ENCODE measurements at regions not wholly inside any gene's neighbourhood (a gene's known extent, or its start where the extent isn't known, plus 50 kb on each side); places are given as distances from the start of the nearest gene placed in this dataset.

DNA sequence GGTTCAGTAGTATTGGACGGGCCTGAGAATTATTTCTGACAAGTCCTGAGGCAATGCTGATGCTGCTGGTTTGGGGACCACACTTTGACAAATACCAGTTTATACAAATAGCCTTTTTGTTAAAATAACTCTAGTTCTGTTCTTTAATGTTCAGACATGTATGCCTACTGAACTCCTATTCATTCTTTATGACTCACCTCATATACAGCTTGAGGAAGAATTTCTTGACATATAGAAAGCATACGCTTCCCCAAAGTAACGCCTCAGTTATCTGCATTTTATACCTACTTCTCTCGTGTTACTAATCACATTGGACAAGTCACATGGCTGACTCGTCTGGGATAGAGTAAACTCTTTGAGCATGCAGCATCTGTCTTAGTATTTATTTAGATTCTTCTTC lies 145.4 kb upstream of the GOLIM4 start:
- Histone ChIP-seq H3K79me2 (no peaks in the 10 kb centered on the region), H3K36me3 (replicated peaks; ENCODE audit: insufficient read depth, low read depth) (no peaks in the 10 kb centered on the region), H3K27me3 (peaks cover 7% of the 10 kb centered on the region), H3K4me1 (ENCODE audit: insufficient read depth) (no peaks in the 10 kb centered on the region), H4K20me1 (ENCODE audit: insufficient read depth, poor library complexity, severe bottlenecking) (no peaks in the 10 kb centered on the region), H3K9me3 (ENCODE audit: low read depth) (peaks cover 4% of the 10 kb centered on the region), H3K4me2 (no peak overlapping the region), H3K9me2 (replicated peaks; ENCODE audit: insufficient read depth) (no peaks in the 10 kb centered on the region), H3K4me3 (no peak overlapping the region), H2AFZ (no peak overlapping the region), H3K27ac (no peak overlapping the region)
- WGBS (ENCODE audit: low lambda C conversion rate, missing lambda C conversion rate): 76% methylated on average over 5 of the region's 5 CpGs
- DNase-seq (ENCODE audit: low spot score): no peak
- TF ChIP-seq, protein P1, sequence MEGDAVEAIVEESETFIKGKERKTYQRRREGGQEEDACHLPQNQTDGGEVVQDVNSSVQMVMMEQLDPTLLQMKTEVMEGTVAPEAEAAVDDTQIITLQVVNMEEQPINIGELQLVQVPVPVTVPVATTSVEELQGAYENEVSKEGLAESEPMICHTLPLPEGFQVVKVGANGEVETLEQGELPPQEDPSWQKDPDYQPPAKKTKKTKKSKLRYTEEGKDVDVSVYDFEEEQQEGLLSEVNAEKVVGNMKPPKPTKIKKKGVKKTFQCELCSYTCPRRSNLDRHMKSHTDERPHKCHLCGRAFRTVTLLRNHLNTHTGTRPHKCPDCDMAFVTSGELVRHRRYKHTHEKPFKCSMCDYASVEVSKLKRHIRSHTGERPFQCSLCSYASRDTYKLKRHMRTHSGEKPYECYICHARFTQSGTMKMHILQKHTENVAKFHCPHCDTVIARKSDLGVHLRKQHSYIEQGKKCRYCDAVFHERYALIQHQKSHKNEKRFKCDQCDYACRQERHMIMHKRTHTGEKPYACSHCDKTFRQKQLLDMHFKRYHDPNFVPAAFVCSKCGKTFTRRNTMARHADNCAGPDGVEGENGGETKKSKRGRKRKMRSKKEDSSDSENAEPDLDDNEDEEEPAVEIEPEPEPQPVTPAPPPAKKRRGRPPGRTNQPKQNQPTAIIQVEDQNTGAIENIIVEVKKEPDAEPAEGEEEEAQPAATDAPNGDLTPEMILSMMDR (IDR thresholded peaks at IDR 0.05; ENCODE audit: poor library complexity): no peak
- TF ChIP-seq EZH2 (IDR thresholded peaks at IDR 0.05; ENCODE audit: borderline replicate concordance) (no peak), EZH2phosphoT487 (IDR thresholded peaks at IDR 0.05; ENCODE audit: low read depth, severe bottlenecking, unreplicated experiment) (no peak)

DNA sequence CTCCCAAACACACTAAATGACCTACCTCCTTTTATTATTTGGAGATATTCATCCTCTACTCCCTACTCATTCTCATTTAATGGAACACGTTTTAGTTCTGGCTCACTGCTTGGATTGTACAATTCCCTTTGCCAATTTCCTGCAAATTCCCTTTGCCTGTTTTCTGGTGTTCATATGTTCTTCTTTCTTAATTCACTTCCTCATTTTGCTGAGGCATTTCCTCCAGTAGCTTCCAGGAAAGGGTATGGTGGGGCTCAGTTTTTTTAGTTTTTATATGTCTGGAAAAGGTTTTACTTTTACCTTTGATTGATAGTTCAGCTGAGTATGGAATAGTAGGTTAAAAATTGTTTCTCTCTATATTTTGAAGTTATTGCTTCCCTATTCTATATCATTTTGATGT lies 143.6 kb upstream of the GOLIM4 start:
- H3K4me2 ChIP-seq: no peak overlapping the region
- H3K27ac ChIP-seq: no peak overlapping the region
- DNase-seq (ENCODE audit: low spot score): no peak
- no peaks in the 10 kb centered on the region for H4K20me1 ChIP-seq (ENCODE audit: insufficient read depth, poor library complexity, severe bottlenecking)
- no peaks in the 10 kb centered on the region for H3K36me3 ChIP-seq (replicated peaks; ENCODE audit: insufficient read depth, low read depth)
- no peak overlapping the region for H2AFZ ChIP-seq
- H3K4me1 ChIP-seq (ENCODE audit: insufficient read depth): no peaks in the 10 kb centered on the region
- TF ChIP-seq EZH2 (IDR thresholded peaks at IDR 0.05; ENCODE audit: borderline replicate concordance) (no peak), EZH2phosphoT487 (IDR thresholded peaks at IDR 0.05; ENCODE audit: low read depth, severe bottlenecking, unreplicated experiment) (no peak)
- TF ChIP-seq, protein P1 (IDR thresholded peaks at IDR 0.05; ENCODE audit: poor library complexity): no peak
- peaks cover 4% of the 10 kb centered on the region for H3K9me3 ChIP-seq (ENCODE audit: low read depth)
- H3K79me2 ChIP-seq: no peaks in the 10 kb centered on the region
- no peak overlapping the region for H3K4me3 ChIP-seq
- H3K9me2 ChIP-seq (replicated peaks; ENCODE audit: insufficient read depth): no peaks in the 10 kb centered on the region
- WGBS (ENCODE audit: low lambda C conversion rate, missing lambda C conversion rate): 62% methylated on average over 1 of the region's 1 CpG
- no peaks in the 10 kb centered on the region for H3K27me3 ChIP-seq

DNA sequence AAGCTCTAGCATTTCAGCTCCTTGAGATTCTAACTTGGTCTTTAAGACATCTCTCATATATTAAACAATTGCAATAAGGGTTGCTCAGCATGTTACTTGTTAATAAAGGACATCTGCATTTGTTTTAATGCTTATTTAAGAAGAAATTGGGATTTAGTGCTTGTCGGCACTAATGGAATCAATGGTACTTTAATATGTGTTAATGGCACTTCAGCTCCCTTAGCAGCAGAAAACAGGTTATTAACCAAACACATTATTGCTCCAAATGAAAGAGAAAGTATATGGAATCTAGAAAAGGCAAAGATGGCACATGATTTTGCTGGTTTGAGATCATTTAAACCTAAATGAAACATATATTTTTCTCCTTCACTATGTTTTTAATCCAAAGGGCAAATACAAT lies 137.3 kb upstream of the GOLIM4 start:
- Histone ChIP-seq H3K9me3 (ENCODE audit: low read depth) (no peaks in the 10 kb centered on the region), H3K79me2 (no peaks in the 10 kb centered on the region), H3K36me3 (replicated peaks; ENCODE audit: insufficient read depth, low read depth) (no peaks in the 10 kb centered on the region), H2AFZ (no peak overlapping the region), H4K20me1 (ENCODE audit: insufficient read depth, poor library complexity, severe bottlenecking) (no peaks in the 10 kb centered on the region), H3K27me3 (no peaks in the 10 kb centered on the region), H3K4me1 (ENCODE audit: insufficient read depth) (no peaks in the 10 kb centered on the region), H3K4me3 (no peak overlapping the region), H3K27ac (no peak overlapping the region), H3K4me2 (no peak overlapping the region), H3K9me2 (replicated peaks; ENCODE audit: insufficient read depth) (no peaks in the 10 kb centered on the region)
- 54% methylated on average over 1 of the region's 1 CpG for WGBS (ENCODE audit: low lambda C conversion rate, missing lambda C conversion rate)
- no peak for DNase-seq (ENCODE audit: low spot score)
- TF ChIP-seq EZH2phosphoT487 (IDR thresholded peaks at IDR 0.05; ENCODE audit: low read depth, severe bottlenecking, unreplicated experiment): no peak
- no peak for TF ChIP-seq EZH2 (IDR thresholded peaks at IDR 0.05; ENCODE audit: borderline replicate concordance)
- TF ChIP-seq, protein P1 (IDR thresholded peaks at IDR 0.05; ENCODE audit: poor library complexity): no peak

DNA sequence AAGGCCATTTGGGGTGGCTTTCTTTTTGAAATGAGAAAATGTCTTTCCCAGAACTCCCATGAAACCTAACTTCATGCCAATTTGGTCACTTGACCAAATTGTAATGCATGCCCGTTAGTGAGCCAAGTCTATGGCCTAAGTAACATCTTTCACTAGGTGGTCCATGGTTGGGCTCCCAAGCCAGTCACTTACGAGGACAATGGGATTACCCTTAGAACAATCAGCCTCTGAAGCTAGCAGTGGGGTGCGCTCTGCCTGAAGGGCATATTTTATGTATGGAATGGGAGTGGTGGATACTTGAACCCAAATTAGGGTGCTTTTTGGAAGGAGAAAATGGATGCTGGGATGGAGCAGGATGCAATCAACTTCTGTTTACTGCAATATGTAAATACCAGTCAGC lies 127.4 kb upstream of the GOLIM4 start:
- 92% methylated on average over 3 of the region's 3 CpGs for WGBS (ENCODE audit: low lambda C conversion rate, missing lambda C conversion rate)
- H3K9me3 ChIP-seq (ENCODE audit: low read depth): no peaks in the 10 kb centered on the region
- H3K4me3 ChIP-seq: no peak overlapping the region
- no peaks in the 10 kb centered on the region for H3K79me2 ChIP-seq
- H3K27me3 ChIP-seq: no peaks in the 10 kb centered on the region
- H3K36me3 ChIP-seq (replicated peaks; ENCODE audit: insufficient read depth, low read depth): no peaks in the 10 kb centered on the region
- H3K27ac ChIP-seq: no peak overlapping the region
- TF ChIP-seq EZH2 (IDR thresholded peaks at IDR 0.05; ENCODE audit: borderline replicate concordance) (no peak), EZH2phosphoT487 (IDR thresholded peaks at IDR 0.05; ENCODE audit: low read depth, severe bottlenecking, unreplicated experiment) (no peak)
- TF ChIP-seq, protein P1 (IDR thresholded peaks at IDR 0.05; ENCODE audit: poor library complexity): no peak
- H3K4me2 ChIP-seq: no peak overlapping the region
- H3K4me1 ChIP-seq (ENCODE audit: insufficient read depth): no peaks in the 10 kb centered on the region
- no peak for DNase-seq (ENCODE audit: low spot score)
- no peaks in the 10 kb centered on the region for H3K9me2 ChIP-seq (replicated peaks; ENCODE audit: insufficient read depth)
- no peaks in the 10 kb centered on the region for H4K20me1 ChIP-seq (ENCODE audit: insufficient read depth, poor library complexity, severe bottlenecking)
- no peak overlapping the region for H2AFZ ChIP-seq
